Progenitor cell of endocrine pancreas (in vitro differentiated cells): ENCODE measurements at regions not wholly inside any gene's neighbourhood (a gene's known extent, or its start where the extent isn't known, plus 50 kb on each side); places are given as distances from the start of the nearest gene placed in this dataset.
"Not testable (repeated sequence)": the region's sequence is repeated elsewhere in the genome, so short reads cannot be mapped to it uniquely, and the experiment has no call there.

Experiments used
- DNase-seq: peaks from one replicate; pipeline ENCODE4 v3.0.0; 2021; ENCODE audit warnings: low spot score; ENCODE audit not compliant: unreplicated experiment
- H3K27ac Mint-ChIP-seq: 2 replicates; pipeline ENCODE4 v1.8.0; 2021; ENCODE audit warnings: mild to moderate bottlenecking, moderate library complexity, mixed read lengths
- H3K27me3 Mint-ChIP-seq: 2 replicates; pipeline ENCODE4 v1.8.0; 2021; ENCODE audit warnings: mixed read lengths
- H3K36me3 Mint-ChIP-seq: 2 replicates; pipeline ENCODE4 v1.8.0; 2022; ENCODE audit warnings: mixed read lengths; ENCODE audit not compliant: insufficient read depth
- H3K4me1 Mint-ChIP-seq: 2 replicates; pipeline ENCODE4 v1.8.0; 2021; ENCODE audit warnings: low read depth, mixed read lengths
- H3K4me3 Mint-ChIP-seq: 2 replicates; pipeline ENCODE4 v1.8.0; 2021; ENCODE audit warnings: low read depth, mild to moderate bottlenecking, moderate library complexity, mixed read lengths
- H3K9me3 Mint-ChIP-seq: 2 replicates; pipeline ENCODE4 v1.8.0; 2021; ENCODE audit warnings: low read depth, mixed read lengths
- CTCF ChIP-seq: fragments of 200-600 bp; sonication (generic); IDR thresholded peaks from one replicate; pipeline ENCODE4 v1.5.0; 2021; ENCODE audit warnings: antibody characterized with exemption, mild to moderate bottlenecking; ENCODE audit not compliant: unreplicated experiment

- no peaks in the 10 kb centered on the region for H3K4me1 Mint-ChIP-seq
These were observed 234.4 kb upstream of the VLDLR start for GRCh38 chr9:2387166-2387565.

GRCh38 chr9:2389404-2389803 is 232.2 kb upstream of the VLDLR start:
- H3K4me1 Mint-ChIP-seq = no peaks in the 10 kb centered on the region
- TF ChIP-seq CTCF = no peak
- no peak overlapping the region for H3K27ac Mint-ChIP-seq
- peaks cover 12% of the 10 kb centered on the region for H3K9me3 Mint-ChIP-seq
- H3K36me3 Mint-ChIP-seq = no peaks in the 10 kb centered on the region
- H3K27me3 Mint-ChIP-seq = no peaks in the 10 kb centered on the region
- DNase-seq = no peak
- no peak overlapping the region for H3K4me3 Mint-ChIP-seq

More at GRCh38 chr9:2387166-2387565, 234.4 kb upstream of the VLDLR start:
- TF ChIP-seq CTCF = no peak
- H3K4me3 Mint-ChIP-seq = no peak overlapping the region
- peaks cover 3% of the 10 kb centered on the region for H3K27me3 Mint-ChIP-seq
- no peak overlapping the region for H3K27ac Mint-ChIP-seq
- no peak for DNase-seq
- peaks cover 6% of the 10 kb centered on the region for H3K9me3 Mint-ChIP-seq
- H3K36me3 Mint-ChIP-seq = no peaks in the 10 kb centered on the region

GRCh38 chr9:2390028-2390427 is 231.6 kb upstream of the VLDLR start:
- H3K27ac Mint-ChIP-seq = no peak overlapping the region
- no peak for TF ChIP-seq CTCF
- H3K4me3 Mint-ChIP-seq = no peak overlapping the region
- H3K27me3 Mint-ChIP-seq = no peaks in the 10 kb centered on the region
- no peaks in the 10 kb centered on the region for H3K36me3 Mint-ChIP-seq
- H3K4me1 Mint-ChIP-seq = no peaks in the 10 kb centered on the region
- peaks cover 12% of the 10 kb centered on the region for H3K9me3 Mint-ChIP-seq
- no peak for DNase-seq

DNA sequence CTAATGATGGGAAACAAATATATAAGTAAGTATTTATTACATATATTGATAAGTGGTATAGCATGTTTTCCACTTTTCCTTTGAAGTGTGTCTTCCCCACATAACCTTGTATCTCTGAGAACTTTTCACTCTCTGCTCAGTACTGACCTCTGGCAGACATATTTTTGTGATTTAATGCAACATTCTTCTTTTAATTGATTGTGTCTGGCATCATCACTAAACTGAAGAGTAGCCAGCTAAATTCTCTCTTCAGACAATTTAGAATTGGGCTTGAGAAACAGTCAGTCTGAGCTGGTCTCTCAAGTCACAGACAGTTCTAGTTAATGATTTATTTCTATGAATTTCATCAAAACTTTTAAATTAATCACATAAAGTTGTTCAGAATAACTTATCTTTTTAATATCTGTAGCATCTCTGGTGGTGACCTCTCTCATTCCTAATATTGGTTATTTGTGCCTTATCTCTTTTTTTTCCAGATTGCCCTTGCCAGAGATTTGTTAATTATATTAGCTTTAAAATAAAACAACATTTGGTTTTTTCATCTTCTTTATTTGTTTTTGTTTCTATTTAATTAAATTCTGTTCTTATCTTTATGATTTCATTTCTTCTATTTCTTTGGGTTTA is 230.0 kb upstream of the VLDLR start:
- not testable (repeated sequence) for H3K27ac Mint-ChIP-seq, H3K27me3 Mint-ChIP-seq, H3K4me3 Mint-ChIP-seq, H3K4me1 Mint-ChIP-seq, DNase-seq, H3K36me3 Mint-ChIP-seq
- peaks cover 12% of the 10 kb centered on the region for H3K9me3 Mint-ChIP-seq

DNA sequence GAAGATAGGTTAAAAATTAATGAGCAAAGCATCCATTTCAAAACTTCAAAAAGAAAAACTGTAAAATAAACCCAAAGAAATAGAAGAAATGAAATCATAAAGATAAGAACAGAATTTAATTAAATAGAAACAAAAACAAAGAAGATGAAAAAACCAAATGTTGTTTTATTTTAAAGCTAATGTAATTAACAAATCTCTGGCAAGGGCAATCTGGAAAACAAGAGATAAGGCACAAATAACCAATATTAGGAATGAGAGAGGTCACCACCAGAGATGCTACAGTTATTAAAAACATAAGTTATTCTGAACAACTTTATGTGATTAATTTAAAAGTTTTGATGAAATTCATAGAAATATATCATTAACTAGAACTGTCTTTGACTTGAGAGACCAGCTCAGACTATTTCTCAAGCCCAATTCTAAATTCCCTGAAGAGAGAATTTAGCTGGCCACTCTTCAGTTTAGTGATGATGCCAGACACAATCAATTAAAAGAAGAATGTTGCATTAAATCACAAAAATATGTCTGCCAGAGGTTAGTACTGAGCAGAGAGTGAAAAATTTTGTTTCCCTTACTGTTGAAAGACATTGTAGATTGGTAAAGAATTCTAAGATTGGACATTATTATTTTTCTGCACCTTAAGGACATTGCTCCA is 227.4 kb upstream of the VLDLR start:
- peaks cover 12% of the 10 kb centered on the region for H3K9me3 Mint-ChIP-seq
- H3K4me1 Mint-ChIP-seq, H3K36me3 Mint-ChIP-seq, H3K27ac Mint-ChIP-seq, H3K4me3 Mint-ChIP-seq, DNase-seq, H3K27me3 Mint-ChIP-seq: not testable (repeated sequence)

DNA sequence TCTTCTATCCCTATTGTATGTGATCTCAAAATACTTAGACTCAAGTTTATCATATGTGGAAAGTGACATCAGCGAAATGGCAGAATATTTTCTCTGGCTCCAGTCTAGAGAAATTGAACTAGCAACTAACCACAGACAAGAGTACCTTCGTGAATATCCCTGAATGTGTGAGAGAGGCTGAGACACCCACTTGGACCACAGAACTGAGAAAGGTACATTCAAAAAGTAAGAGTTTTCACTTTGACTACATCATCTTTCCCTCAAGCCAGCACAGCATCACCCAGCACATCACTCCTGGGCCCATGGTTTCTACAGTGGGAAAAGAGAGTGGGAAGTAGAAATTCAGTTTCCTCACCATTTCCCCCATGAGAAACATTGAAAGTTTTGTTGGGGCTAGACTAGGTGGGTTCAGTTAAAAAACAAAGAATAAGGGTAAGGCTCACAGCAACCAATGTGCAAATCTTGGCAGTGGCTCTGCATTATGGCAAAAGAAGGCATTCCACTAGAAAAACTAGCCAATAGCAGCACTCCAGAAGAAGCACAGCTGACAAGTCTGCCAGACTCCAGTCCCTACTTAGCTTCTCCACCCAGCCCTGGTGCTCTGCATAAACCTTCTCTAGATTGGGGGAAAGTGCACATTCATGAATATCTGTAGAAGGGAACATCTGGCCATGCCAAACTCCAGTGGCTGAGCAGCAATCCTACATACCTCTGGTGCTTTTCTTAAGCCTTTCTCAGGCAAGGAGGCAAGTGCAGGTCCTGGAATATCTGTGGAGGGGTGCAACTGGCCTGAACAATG is 225.6 kb upstream of the VLDLR start:
- no peak overlapping the region for H3K4me3 Mint-ChIP-seq
- no peak for TF ChIP-seq CTCF
- H3K9me3 Mint-ChIP-seq = peaks cover 14% of the 10 kb centered on the region

More for the DNA sequence above, 225.6 kb upstream of the VLDLR start:
- Mint-ChIP-seq H3K27ac (no peak overlapping the region), H3K36me3 (no peaks in the 10 kb centered on the region), H3K27me3 (no peaks in the 10 kb centered on the region), H3K4me1 (peaks cover 4% of the 10 kb centered on the region)
- no peak for DNase-seq
